Epithelial cell of esophagus (primary cell): ENCODE measurements at regions not wholly inside any gene's neighbourhood (a gene's known extent, or its start where the extent isn't known, plus 50 kb on each side); places are given as distances from the start of the nearest gene placed in this dataset.
A peak's percentile ranks its signal among the peaks of the same experiment; 100 is the strongest.

Experiments
- DNase-seq: peaks from one replicate; pipeline ENCODE4 v3.0.0; 2010; ENCODE audit warnings: low read depth
- H3K4me3 ChIP-seq: 2 replicates; pipeline ENCODE4 v1.5.1; 2011; ENCODE audit warnings: mild to moderate bottlenecking, low read length, control low read depth
- CTCF ChIP-seq: IDR thresholded peaks from 2 replicates; pipeline ENCODE4 v1.5.1; 2011; ENCODE audit warnings: low read depth, mild to moderate bottlenecking, low read length, control low read depth, inconsistent platforms; ENCODE audit not compliant: insufficient read depth; ENCODE audit errors: missing control alignments

GRCh38 chr4:103482893-103483292, 236.9 kb downstream of the TACR3 start:
- TF ChIP-seq CTCF: no peak
- H3K4me3 ChIP-seq: no peak overlapping the region
- no peak for DNase-seq

GRCh38 chr4:103482471-103482870, 237.3 kb downstream of the TACR3 start:
- no peak overlapping the region for H3K4me3 ChIP-seq
- DNase-seq: no peak
- no peak for TF ChIP-seq CTCF

- no peak for DNase-seq
Observed at GRCh38 chr4:103478734-103479133, 241.1 kb downstream of the TACR3 start.

GRCh38 chr4:103478210-103478609, 241.6 kb downstream of the TACR3 start:
- no peak overlapping the region for H3K4me3 ChIP-seq
- no peak for TF ChIP-seq CTCF
- DNase-seq: no peak

More at GRCh38 chr4:103478734-103479133, 241.1 kb downstream of the TACR3 start:
- no peak overlapping the region for H3K4me3 ChIP-seq
- no peak for TF ChIP-seq CTCF

- no peak for DNase-seq
- H3K4me3 ChIP-seq: no peak overlapping the region
- TF ChIP-seq CTCF: no peak
Observed at GRCh38 chr4:103457566-103457965, 259.4 kb upstream of the CENPE start.

- TF ChIP-seq CTCF: no peak
- peak; percentile 96 for DNase-seq
- no peak overlapping the region for H3K4me3 ChIP-seq
Observed at GRCh38 chr4:103451341-103451740, 253.2 kb upstream of the CENPE start.

GRCh38 chr4:103450693-103451092, 252.6 kb upstream of the CENPE start:
- TF ChIP-seq CTCF: no peak
- no peak overlapping the region for H3K4me3 ChIP-seq
- peak; percentile 45 for DNase-seq
